VCaP (cell line): ENCODE measurements at regions not wholly inside any gene's neighbourhood (a gene's known extent, or its start where the extent isn't known, plus 50 kb on each side); places are given as distances from the start of the nearest gene placed in this dataset.

Experiments used
- H3K27ac ChIP-seq: fragments of 450-650 bp; 2 replicates; pipeline ENCODE4 v1.5.1; 2017
- CTCF ChIP-seq: fragments of 450-650 bp; conservative IDR thresholded peaks from 2 replicates; pipeline ENCODE4 v1.5.1; 2017; ENCODE audit warnings: mild to moderate bottlenecking, moderate library complexity

GRCh38 chr9:88051138-88051537 is 76.8 kb upstream of the CDK20 start:
- no peak for TF ChIP-seq CTCF
- H3K27ac ChIP-seq = no peak overlapping the region

- no peak for TF ChIP-seq CTCF
- H3K27ac ChIP-seq = no peak overlapping the region
These were observed 75.5 kb upstream of the CDK20 start for GRCh38 chr9:88049677-88050307.

- H3K27ac ChIP-seq = no peak overlapping the region
- no peak for TF ChIP-seq CTCF
These were observed 72.2 kb upstream of the CDK20 start for GRCh38 chr9:88046542-88046941.

- no peak overlapping the region for H3K27ac ChIP-seq
These were observed 71.4 kb upstream of the CDK20 start for GRCh38 chr9:88045686-88046085.

GRCh38 chr9:88044200-88044599 is 69.9 kb upstream of the CDK20 start:
- no peak for TF ChIP-seq CTCF

More at GRCh38 chr9:88045686-88046085, 71.4 kb upstream of the CDK20 start:
- no peak for TF ChIP-seq CTCF

GRCh38 chr9:88043647-88044046 is 69.3 kb upstream of the CDK20 start:
- H3K27ac ChIP-seq = no peak overlapping the region
- TF ChIP-seq CTCF = no peak

More at GRCh38 chr9:88044200-88044599, 69.9 kb upstream of the CDK20 start:
- H3K27ac ChIP-seq = no peak overlapping the region

- TF ChIP-seq CTCF = peak; percentile 76
- no peak overlapping the region for H3K27ac ChIP-seq
These were observed 67.1 kb upstream of the CDK20 start for GRCh38 chr9:88041447-88041846.
